ENCODE measurements at regions not wholly inside any gene's neighbourhood (a gene's known extent, or its start where the extent isn't known, plus 50 kb on each side); places are given as distances from the start of the nearest gene placed in this dataset.

- Histone ChIP-seq H4K20me1 (replicated peaks; ENCODE audit: control insufficient read depth, extremely low read depth, insufficient read depth, low read length) (no peaks in the 10 kb centered on the region), H3K27me3 (ENCODE audit: control insufficient read depth in 2 of 2, insufficient read depth in 2 of 2, low read length in 2 of 2) (no peaks in the 10 kb centered on the region), H3K79me2 (ENCODE audit: control insufficient read depth, insufficient read depth, low read length) (no peaks in the 10 kb centered on the region), H3K27ac (ENCODE audit: insufficient read depth, low read depth, low read length) (no peak overlapping the region), H3K9ac (replicated peaks; ENCODE audit: extremely low read depth, insufficient read depth, low read length) (no peak overlapping the region), H3K4me3 (replicated peaks in 1 of 3; ENCODE audit: insufficient read depth in 1 of 3, low read depth in 1 of 3, low read length in 3 of 3) (no peak overlapping the region), H3K4me2 (ENCODE audit: insufficient read depth, low read length) (no peak overlapping the region), H3K36me3 (ENCODE audit: control insufficient read depth in 2 of 2, extremely low read depth in 1 of 2, insufficient read depth in 2 of 2, low read length in 2 of 2) (no peaks in the 10 kb centered on the region), H3K9me3 (replicated peaks; ENCODE audit: control insufficient read depth, insufficient read depth, low read length) (no peaks in the 10 kb centered on the region), H2AFZ (ENCODE audit: low read depth, low read length) (no peak overlapping the region), H3K9me1 (replicated peaks; ENCODE audit: control insufficient read depth, extremely low read depth, insufficient read depth, low read length) (no peaks in the 10 kb centered on the region), H3K4me1 (ENCODE audit: control insufficient read depth, extremely low read depth, insufficient read depth, low read length) (no peaks in the 10 kb centered on the region)
- TF ChIP-seq MYC (IDR thresholded peaks at IDR 0.05; ENCODE audit: low read depth, low read length) (no peak), JUN (IDR thresholded peaks at IDR 0.05; ENCODE audit: borderline replicate concordance, insufficient read depth, insufficient read length, low read depth) (no peak), FOS (IDR thresholded peaks at IDR 0.05; ENCODE audit: borderline replicate concordance, insufficient read depth, low read length) (no peak), MAX (IDR thresholded peaks at IDR 0.05; ENCODE audit: insufficient read depth, insufficient read length) (no peak), EZH2 (IDR thresholded peaks at IDR 0.05; ENCODE audit: borderline replicate concordance, low read depth, low read length, severe bottlenecking) (no peak), POLR2AphosphoS5 (IDR thresholded peaks at IDR 0.05; ENCODE audit: insufficient read depth, low read depth, low read length) (no peak), POLR2A (IDR thresholded peaks at IDR 0.05; ENCODE audit: low read depth, low read length) (no peak), CTCF (IDR thresholded peaks at IDR 0.05; ENCODE audit: extremely low read depth in 1 of 2, insufficient read depth in 1 of 2, low read depth in 1 of 2, low read length in 2 of 2) (no peak), GATA2 (IDR thresholded peaks at IDR 0.05; ENCODE audit: insufficient read depth, insufficient read length, low read depth, low read length) (no peak)
- ChIA-PET CTCF (interaction anchor here (1.1 to 3.0 kb wide), 4 partner anchors 17 to 228 kb away, joined by 4 to 32 read pairs (median 7); no protein-coding TSS in a partner anchor), POLR2A (no interaction called here)
- FAIRE-seq = no peak
- no peak for DNase-seq (ENCODE audit: low read depth, low spot score)
- intact Hi-C loops (cut with micrococcal nuclease) (loop anchor here (1.0 kb wide), 1 partner anchor 196 kb away; no protein-coding TSS in a partner anchor), dilution Hi-C loops (cut with MboI; ENCODE audit: extremely low pct_ligation_motif_present, low sequenced_read_pairs) (no loop called here)
- no TSS peak for BruUV-seq (replicated peaks)
Measured at GRCh38 chr4:8688908-8689445, 96.4 kb downstream of the CPZ start.
